SKM-1 treated with dmso at 0.1 percent for 144 hours (cell line): ENCODE measurements at regions not wholly inside any gene's neighbourhood (a gene's known extent, or its start where the extent isn't known, plus 50 kb on each side); places are given as distances from the start of the nearest gene placed in this dataset.

Experiments
- DNase-seq: peaks from one replicate; lab custom pipeline; 2025; ENCODE audit not compliant: unreplicated experiment; lab: John Stamatoyannopoulos, UW

DNA sequence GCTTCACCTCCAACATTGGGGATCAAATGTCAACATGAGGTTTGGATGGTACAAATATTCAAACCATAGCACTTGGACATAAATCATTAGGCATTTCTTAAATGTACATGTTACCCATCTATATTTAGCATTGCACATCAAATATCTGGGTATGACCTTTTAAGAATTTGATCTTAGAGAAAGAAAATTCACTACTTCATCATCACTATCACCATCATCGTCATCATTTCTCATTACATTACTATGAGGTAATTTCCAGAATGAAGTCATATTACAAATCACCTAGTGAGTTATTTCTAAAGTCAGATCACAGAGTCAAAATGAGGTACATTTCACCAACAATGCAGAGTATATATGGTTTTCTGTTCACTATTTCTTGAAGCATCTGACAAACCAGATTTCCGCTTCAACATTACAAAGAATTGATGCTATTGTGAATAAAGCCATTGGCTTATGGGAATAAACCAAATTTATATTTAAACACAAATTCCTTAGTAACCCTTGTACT is 356.4 kb upstream of the GYPC start:
- no peak for DNase-seq

DNA sequence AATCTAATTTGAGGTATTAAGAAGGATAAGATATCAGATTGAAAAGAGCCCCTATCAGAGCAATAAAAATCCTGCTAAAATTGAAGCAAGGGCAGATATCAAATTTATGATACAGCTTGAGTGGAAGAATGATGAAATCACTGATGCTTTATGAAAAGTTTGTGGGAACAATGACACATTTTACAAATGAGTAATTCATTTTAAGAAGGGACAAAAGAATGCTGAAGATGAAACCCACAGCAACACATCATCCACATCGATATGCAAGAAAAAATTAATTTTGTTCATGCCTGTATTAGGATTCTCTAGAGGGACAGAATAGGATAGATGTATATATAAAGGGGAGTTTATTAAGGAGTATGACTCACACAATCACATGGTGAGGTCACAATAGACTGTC is 355.6 kb upstream of the GYPC start:
- no peak for DNase-seq

DNA sequence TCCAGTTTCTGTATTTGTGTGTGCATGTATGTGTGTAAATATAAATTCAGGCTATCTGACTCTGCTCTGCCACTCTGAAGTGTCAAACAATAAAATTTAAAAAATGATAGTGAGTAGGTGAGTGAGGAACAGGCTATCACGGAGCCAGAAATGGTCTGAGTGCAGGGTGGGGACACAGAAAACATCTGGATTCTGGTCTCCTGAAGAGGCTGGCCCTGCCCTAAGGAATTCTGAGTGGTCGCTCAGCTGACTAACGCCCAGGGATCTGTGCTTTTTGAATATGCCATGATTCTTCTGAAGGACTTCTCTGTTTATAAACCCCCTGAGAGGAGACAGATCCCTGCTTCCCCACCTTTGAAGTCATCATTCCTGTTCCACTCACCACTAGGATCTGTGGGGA is 353.9 kb upstream of the GYPC start:
- DNase-seq, result no peak

GRCh38 chr2:126303113-126303512 is 352.8 kb upstream of the GYPC start:
- no peak for DNase-seq

DNA sequence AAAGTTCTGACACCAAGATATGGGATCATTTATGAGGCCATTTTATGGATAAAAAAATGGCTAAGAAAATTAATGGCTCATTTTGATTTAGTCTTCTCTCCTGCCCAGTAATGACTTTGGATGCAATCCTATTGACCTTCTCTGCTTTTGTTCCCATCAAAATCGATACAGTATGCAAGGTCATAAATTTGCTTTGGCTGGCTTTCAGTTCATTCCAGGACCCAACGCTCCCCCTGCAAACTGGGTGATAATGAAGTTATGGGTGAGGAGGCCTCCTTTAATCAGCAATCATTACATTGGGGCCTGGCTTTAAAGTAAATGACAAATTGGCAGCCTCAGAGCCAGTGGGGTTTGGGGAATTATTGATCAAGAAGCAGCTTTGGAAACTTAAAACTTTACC is 351.8 kb upstream of the GYPC start:
- no peak for DNase-seq

DNA sequence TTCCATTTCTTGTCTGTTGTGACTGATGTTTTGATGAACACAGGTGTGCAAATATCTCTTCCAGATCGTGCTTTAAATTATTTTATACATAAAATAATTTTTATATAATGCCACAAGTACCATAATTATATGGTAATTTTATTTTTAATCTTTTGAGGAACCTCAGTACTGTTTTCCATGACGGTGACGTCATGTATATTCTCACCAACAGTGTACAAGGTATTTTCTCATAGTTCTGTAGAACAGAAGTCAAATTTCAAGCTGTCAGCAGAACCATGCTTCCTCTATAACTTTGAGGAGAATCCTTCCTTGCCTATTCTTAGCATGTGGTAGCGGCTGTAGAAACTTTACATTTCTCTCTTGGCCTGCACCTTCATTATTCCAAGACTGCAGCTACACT is 349.4 kb upstream of the GYPC start:
- DNase-seq, result no peak

GRCh38 chr2:126307740-126308139 is 348.2 kb upstream of the GYPC start:
- no peak for DNase-seq

DNA sequence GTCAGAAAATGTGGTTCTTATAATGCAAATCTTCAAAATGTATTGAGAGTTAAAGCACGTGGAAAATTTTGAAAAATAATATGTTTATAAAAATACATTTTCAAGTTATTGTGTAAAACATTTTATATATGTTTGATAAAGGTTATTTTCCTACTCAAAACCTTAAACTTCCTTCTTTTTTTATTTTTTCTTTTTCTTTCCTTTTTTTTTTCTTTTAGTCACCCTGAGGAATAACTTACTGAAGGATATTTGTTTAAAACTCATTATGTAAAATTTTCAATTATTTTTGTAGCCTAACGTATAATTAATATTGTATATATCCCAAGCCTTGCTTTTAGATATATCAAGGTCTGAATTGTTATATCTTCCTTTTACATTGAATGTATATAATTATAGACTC is 346.8 kb upstream of the GYPC start:
- no peak for DNase-seq

- DNase-seq, result no peak
Observed at GRCh38 chr2:126312579-126312978, 343.4 kb upstream of the GYPC start.

DNA sequence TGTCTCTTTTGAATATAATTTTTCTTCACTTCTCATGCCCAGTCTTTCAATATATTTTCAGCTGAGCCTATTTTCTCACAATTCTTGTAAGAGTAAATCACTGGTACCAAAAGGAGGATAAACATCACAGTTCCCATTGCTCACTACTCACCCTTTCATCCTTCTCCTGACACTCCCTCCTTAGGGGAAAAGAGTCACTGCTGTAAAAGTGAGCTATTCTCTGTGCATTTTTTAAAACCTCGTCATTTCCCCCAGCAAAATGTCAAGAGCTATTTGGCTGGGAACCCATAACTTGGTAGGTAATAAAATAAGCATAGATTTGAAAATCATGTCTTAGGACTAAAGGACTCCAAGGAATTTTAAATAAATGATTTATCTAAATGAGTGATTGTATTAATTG is 340.1 kb upstream of the GYPC start:
- no peak for DNase-seq

DNA sequence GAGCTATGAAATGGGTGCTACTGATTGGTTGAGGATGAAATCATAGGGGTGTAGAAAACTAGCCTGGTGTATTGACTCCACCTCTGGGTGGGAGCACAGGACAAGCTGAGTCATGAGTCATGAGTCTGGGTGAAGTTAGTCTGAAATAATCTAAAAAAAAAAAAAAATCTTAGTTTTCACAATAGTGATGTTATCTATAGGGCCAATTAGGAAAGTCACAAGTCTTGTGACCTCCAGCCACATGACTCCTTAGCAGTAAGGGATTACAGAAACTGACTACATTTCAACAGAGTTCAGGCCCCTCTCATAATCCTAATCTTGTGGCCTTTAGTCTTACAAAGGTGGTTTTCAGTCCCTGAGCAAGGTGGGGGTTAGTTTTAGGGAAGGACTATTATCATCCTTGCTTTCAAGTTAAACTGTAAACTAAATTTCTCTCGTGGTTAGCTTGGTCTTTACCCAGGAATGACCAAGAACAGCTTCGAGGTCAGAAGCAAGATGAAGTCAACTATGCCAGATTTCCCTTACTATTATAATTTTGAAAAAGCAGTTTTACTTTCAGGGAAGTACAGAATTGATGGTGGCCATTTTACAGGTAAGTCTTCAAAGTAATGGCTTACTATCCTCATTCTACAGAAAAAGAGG is 338.0 kb upstream of the GYPC start:
- no peak for DNase-seq

DNA sequence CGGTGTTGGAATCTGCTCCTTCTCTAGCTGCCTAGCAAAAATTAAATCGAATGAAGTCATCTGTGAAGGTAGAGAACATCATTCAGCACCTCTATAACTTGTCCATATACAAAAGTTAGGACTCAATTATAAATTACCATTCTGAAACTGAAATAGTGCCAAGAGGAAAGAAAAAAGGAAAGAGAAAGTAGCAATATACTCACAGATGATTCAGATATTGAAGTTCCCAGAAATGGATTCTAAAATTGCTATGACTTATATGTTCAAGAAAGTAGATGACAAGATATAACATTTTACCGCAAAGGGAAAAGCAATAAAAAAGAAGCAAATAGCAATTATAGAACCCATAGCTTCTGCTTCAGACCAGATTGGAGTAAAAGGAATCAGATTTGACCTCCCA is 333.6 kb upstream of the GYPC start:
- DNase-seq, result no peak

DNA sequence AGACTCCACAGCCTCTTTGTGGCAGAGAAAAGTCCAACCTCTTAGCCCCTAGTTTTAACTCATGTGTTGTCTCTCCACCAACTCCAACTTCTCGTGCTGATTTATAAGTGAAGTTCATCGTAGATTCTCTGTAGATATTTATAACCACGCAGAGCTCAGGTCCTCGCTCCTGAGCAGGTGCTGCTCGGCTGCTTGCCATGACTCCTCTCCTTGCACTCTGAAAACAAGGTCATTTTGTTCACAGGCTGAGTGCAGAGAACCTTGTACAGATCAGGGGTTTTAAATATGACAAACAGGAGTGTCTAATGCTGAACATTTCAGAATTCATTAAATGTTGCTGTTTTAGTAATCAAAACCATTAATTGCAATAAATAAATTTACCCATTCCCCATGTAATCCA is 330.8 kb upstream of the GYPC start:
- no peak for DNase-seq

- no peak for DNase-seq
Observed at GRCh38 chr2:126329173-126329572, 326.8 kb upstream of the GYPC start.

DNA sequence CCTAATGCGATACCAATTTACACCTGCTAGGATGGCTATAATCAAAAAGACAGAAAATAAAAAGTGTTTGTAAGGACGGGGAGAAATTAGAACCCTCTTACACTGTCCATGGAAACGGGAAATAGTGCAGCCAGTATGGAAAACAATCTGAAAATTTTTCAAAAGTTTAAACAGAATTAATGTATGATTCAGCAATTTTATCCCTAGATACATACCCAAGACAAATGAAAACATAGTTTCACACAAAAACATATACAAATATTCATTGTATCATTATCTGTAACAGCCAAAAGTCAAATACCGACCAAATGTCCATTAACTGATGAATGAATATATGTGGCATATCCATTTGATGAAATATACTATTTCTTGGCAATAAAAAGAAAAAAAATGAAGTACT is 313.5 kb upstream of the GYPC start:
- no peak for DNase-seq

- DNase-seq, result no peak
Observed at GRCh38 chr2:126343136-126343535, 312.8 kb upstream of the GYPC start.

GRCh38 chr2:126344493-126344892 is 311.5 kb upstream of the GYPC start:
- DNase-seq, result peak; percentile 59

- DNase-seq, result no peak
Observed at GRCh38 chr2:126345691-126346090, 310.3 kb upstream of the GYPC start.

DNA sequence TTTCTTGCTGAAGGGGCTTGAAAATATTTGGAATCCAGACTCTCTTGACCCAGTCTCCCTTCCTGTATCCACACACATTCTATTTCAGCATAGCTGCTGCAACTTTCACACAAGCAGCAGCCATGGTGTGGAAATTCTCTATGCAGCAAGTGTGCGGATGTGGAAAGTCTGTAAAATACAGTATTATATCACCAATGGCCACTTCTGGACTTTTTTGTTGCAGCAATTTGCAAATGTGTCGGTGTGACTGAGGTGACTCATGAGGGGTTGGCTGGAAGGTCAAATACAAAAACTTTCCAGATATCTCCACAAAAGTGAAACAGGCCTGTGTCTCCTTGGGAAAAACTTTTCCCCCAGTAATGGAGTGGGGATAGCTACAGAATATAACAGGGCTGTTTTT is 299.3 kb upstream of the GYPC start:
- DNase-seq, result no peak

GRCh38 chr2:126358122-126358521 is 297.8 kb upstream of the GYPC start:
- no peak for DNase-seq

DNA sequence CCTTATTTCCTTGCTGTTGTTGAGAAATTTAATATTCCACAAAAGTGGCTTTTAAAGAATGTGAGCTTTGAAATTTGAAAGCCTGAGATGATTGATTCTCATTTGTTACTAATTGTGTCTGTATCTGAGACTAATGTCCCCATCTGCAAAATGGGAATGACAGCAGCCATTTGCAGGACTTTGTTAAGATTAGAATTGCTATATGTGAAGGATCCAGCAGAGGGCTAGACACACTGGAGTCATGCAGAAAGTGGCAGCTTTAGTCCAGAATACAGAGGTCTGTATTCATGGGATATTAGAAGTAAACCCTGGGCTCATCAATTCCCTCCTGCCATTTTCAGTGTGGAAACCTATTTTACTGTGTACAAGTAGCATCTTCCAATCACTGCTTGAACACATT is 296.5 kb upstream of the GYPC start:
- DNase-seq, result peak; percentile 15

GRCh38 chr2:126367361-126367760 is 288.6 kb upstream of the GYPC start:
- DNase-seq, result no peak

DNA sequence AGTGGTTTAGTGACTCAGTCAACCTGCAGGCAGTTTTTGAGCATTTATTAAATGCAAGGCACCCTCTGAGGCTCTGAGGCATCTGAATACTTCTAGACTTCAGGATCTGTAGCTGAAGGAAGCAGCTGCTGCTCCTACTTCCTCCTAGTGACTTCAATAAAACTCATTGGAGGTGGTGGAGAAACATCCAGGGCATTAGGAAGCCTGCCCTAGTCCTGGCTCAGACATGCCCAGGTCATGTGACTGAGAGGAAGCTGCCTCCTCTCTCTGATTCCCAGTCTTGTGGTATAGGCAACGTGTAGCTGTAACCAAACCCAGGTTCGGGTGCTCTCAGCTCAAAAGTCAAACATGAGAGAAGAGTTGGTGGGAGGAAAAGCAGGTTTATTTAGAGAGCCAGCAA is 287.2 kb upstream of the GYPC start:
- DNase-seq, result no peak

- no peak for DNase-seq
Observed at GRCh38 chr2:126370201-126370600, 285.8 kb upstream of the GYPC start.
